ENCODE measurements at regions not wholly inside any gene's neighbourhood (a gene's known extent, or its start where the extent isn't known, plus 50 kb on each side); places are given as distances from the start of the nearest gene placed in this dataset.

DNA sequence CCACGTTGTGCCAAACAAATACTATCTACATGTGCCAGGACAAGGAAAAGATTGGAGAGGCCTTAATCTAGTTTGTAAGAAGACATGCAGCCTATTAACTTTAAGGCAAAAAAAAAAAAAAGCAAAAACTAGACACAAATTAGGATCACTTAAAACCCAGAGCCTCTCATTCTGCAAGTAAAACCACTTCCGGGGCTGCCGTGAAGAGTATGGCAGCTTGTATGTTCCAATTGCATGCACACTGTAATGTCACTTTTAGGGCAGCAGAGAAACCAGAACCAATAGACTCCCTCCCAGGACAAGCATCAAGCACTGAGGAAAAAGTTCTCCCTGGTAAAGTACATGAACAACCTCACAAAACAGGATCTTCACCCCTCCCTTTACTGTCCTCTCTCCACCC lies 70.6 kb downstream of the RSL24D1 start:
- Histone ChIP-seq H3K27me3 (ENCODE audit: low read length) (peaks cover 12% of the 10 kb centered on the region), H3K4me1 (ENCODE audit: insufficient read depth, low read length) (no peaks in the 10 kb centered on the region), H3K9ac (ENCODE audit: low read length) (no peak overlapping the region), H3K36me3 (ENCODE audit: low read depth, low read length) (no peaks in the 10 kb centered on the region), H3K9me2 (replicated peaks; ENCODE audit: low read length) (no peaks in the 10 kb centered on the region), H3K9me3 (ENCODE audit: low read length) (no peaks in the 10 kb centered on the region), H4K20me1 (ENCODE audit: low read length) (no peaks in the 10 kb centered on the region), H3K79me2 (ENCODE audit: low read length) (no peaks in the 10 kb centered on the region), H3F3A (ENCODE audit: low read length, unreplicated experiment) (no peaks in the 10 kb centered on the region), H2AFZ (ENCODE audit: low read length) (no peak overlapping the region), H3K4me3 (ENCODE audit: low read length) (no peak overlapping the region), H3K27ac (ENCODE audit: low read length) (no peak overlapping the region), H3K4me2 (ENCODE audit: low read length) (no peak overlapping the region)
- ATAC-seq (no peak), DNase-seq (no peak)
- ChIA-PET POLR2A (ENCODE audit: unreplicated experiment) (no interaction called here), CTCF (no interaction called here)
- BruUV-seq (replicated peaks): no TSS peak
- intact Hi-C loops (cut with micrococcal nuclease): no loop called here
- TF ChIP-seq EZH2 (IDR thresholded peaks at IDR 0.05; ENCODE audit: low read length, unreplicated experiment): no peak
- no peak for TF ChIP-seq EZH2phosphoT487 (IDR thresholded peaks at IDR 0.05; ENCODE audit: borderline replicate concordance, low read length)
- TF ChIP-seq, protein P1, sequence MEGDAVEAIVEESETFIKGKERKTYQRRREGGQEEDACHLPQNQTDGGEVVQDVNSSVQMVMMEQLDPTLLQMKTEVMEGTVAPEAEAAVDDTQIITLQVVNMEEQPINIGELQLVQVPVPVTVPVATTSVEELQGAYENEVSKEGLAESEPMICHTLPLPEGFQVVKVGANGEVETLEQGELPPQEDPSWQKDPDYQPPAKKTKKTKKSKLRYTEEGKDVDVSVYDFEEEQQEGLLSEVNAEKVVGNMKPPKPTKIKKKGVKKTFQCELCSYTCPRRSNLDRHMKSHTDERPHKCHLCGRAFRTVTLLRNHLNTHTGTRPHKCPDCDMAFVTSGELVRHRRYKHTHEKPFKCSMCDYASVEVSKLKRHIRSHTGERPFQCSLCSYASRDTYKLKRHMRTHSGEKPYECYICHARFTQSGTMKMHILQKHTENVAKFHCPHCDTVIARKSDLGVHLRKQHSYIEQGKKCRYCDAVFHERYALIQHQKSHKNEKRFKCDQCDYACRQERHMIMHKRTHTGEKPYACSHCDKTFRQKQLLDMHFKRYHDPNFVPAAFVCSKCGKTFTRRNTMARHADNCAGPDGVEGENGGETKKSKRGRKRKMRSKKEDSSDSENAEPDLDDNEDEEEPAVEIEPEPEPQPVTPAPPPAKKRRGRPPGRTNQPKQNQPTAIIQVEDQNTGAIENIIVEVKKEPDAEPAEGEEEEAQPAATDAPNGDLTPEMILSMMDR (conservative IDR thresholded peaks at IDR 0.05; ENCODE audit: low read depth, low read length): no peak

DNA sequence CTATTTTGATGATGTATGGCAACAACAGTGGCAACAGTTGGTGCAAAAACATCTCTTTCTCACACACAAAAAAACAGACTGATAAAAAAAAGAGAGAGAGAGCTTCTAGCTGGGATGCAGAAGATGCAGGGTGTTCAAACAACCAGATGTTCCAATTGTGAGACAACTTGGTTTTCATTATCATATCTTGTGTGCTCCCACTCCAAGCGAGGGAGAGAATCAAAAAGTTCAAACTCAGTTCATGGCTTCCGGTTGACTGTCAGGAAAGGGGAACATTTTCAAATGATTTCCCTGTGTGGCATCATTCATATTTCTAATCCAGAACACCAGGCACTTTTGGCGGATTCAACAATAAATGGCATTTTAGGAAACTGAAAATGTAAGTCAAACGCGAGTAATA lies 72.1 kb downstream of the RSL24D1 start:
- H3K9me3 ChIP-seq (ENCODE audit: low read length): no peaks in the 10 kb centered on the region
- no peaks in the 10 kb centered on the region for H3K4me1 ChIP-seq (ENCODE audit: insufficient read depth, low read length)
- H2AFZ ChIP-seq (ENCODE audit: low read length): no peak overlapping the region
- H3K36me3 ChIP-seq (ENCODE audit: low read depth, low read length): no peaks in the 10 kb centered on the region
- H3K9ac ChIP-seq (ENCODE audit: low read length): no peak overlapping the region
- intact Hi-C loops (cut with micrococcal nuclease): no loop called here
- peaks cover 16% of the 10 kb centered on the region for H3K27me3 ChIP-seq (ENCODE audit: low read length)
- no peak overlapping the region for H3K4me3 ChIP-seq (ENCODE audit: low read length)
- no TSS peak for BruUV-seq (replicated peaks)
- no peaks in the 10 kb centered on the region for H4K20me1 ChIP-seq (ENCODE audit: low read length)
- no peak overlapping the region for H3K4me2 ChIP-seq (ENCODE audit: low read length)
- no peaks in the 10 kb centered on the region for H3K9me2 ChIP-seq (replicated peaks; ENCODE audit: low read length)
- ATAC-seq (no peak), DNase-seq (no peak)
- ChIA-PET POLR2A (ENCODE audit: unreplicated experiment) (no interaction called here), CTCF (no interaction called here)
- no peaks in the 10 kb centered on the region for H3K79me2 ChIP-seq (ENCODE audit: low read length)
- TF ChIP-seq, protein P1 (conservative IDR thresholded peaks at IDR 0.05; ENCODE audit: low read depth, low read length): no peak
- TF ChIP-seq EZH2phosphoT487 (IDR thresholded peaks at IDR 0.05; ENCODE audit: borderline replicate concordance, low read length): no peak
- no peak for TF ChIP-seq EZH2 (IDR thresholded peaks at IDR 0.05; ENCODE audit: low read length, unreplicated experiment)
- no peaks in the 10 kb centered on the region for H3F3A ChIP-seq (ENCODE audit: low read length, unreplicated experiment)
- no peak overlapping the region for H3K27ac ChIP-seq (ENCODE audit: low read length)

DNA sequence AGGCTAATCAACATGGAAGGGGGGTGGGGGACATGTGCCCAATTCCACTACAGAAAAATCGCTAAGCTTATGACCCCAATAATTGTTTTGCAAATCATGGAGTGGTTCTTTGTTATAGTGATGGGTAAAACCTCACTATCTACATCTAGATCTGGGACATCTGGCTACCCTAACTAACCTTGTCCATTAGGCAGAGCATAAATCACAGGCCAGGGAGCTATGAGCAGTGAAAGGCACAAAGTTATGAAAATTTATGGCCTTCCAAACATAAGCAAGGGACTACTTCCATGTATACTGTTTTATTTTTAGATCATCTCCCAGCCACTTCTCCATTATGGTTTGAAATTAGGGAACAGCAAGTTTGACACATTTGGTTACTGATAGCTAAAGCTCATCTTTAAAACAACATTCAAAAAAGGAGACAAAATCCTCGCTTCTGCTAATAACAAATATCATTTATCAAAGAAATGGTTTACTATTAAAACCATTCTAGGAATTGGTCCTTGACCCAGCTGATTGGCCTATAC lies 78.3 kb downstream of the RSL24D1 start:
- Histone ChIP-seq H2AFZ (ENCODE audit: low read length) (no peak overlapping the region), H3K79me2 (ENCODE audit: low read length) (no peaks in the 10 kb centered on the region), H3K4me1 (ENCODE audit: insufficient read depth, low read length) (no peaks in the 10 kb centered on the region), H3K9me3 (ENCODE audit: low read length) (no peaks in the 10 kb centered on the region), H3K9ac (ENCODE audit: low read length) (no peak overlapping the region), H3K36me3 (ENCODE audit: low read depth, low read length) (no peaks in the 10 kb centered on the region), H3K27ac (ENCODE audit: low read length) (no peak overlapping the region), H3F3A (ENCODE audit: low read length, unreplicated experiment) (no peaks in the 10 kb centered on the region), H3K4me3 (ENCODE audit: low read length) (no peak overlapping the region), H3K27me3 (ENCODE audit: low read length) (0 out of 2 replicates have a peak, but pooled peaks cover 3% of the 10 kb centered on the region), H3K9me2 (replicated peaks; ENCODE audit: low read length) (no peaks in the 10 kb centered on the region), H4K20me1 (ENCODE audit: low read length) (no peaks in the 10 kb centered on the region), H3K4me2 (ENCODE audit: low read length) (no peak overlapping the region)
- intact Hi-C loops (cut with micrococcal nuclease): no loop called here
- POLR2A ChIA-PET (ENCODE audit: unreplicated experiment): no interaction called here
- TF ChIP-seq EZH2phosphoT487 (IDR thresholded peaks at IDR 0.05; ENCODE audit: borderline replicate concordance, low read length): no peak
- TF ChIP-seq, protein P1 (conservative IDR thresholded peaks at IDR 0.05; ENCODE audit: low read depth, low read length): no peak
- no peak for TF ChIP-seq EZH2 (IDR thresholded peaks at IDR 0.05; ENCODE audit: low read length, unreplicated experiment)
- ATAC-seq (no peak), DNase-seq (no peak)
- CTCF ChIA-PET: no interaction called here
- no TSS peak for BruUV-seq (replicated peaks)
